ENCODE measurements at regions not wholly inside any gene's neighbourhood (a gene's known extent, or its start where the extent isn't known, plus 50 kb on each side); places are given as distances from the start of the nearest gene placed in this dataset.
"Not testable (repeated sequence)": the region's sequence is repeated elsewhere in the genome, so short reads cannot be mapped to it uniquely, and the experiment has no call there.

DNA sequence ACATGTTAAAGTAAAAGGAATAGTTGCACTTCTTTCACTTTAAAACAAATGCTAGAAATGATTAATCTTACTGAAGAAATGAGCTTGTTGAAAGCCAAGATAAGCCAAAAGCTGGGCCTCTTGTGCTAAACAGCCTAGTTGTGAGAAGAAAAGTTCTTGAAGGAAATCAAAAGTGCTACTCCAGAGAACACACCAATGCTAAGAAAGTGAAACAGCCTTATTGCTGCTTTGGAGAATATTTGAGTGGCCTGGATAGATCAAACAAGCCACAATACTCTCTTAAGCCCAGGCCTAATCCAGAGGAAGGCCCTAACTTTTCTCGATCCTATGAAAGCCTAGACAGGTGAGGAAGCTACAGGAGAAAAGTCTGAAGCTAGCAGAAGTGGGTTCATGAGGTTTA lies 967.9 kb upstream of the INTU start:
- no peak for DNase-seq (ENCODE audit: low read depth)

DNA sequence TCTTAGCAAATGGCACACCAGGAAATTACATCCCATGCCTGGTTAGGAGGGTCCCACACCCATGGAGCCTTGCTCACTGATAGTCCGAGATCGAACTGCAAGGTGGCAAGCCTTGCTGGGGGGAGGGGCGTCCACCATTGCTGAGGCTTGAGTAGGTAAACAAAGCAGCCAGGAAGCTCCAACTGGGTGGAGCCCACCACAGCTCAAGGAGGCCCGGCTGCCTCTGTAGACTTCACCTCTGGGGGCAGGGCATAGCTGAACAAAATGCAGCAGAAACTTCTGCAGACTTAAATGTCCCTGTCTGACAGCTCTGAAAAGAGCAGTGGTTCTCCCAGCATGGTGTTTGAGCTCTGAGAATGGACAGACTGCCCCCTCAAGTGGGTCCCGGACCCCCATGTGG lies 962.7 kb upstream of the INTU start:
- not testable (repeated sequence) for DNase-seq (ENCODE audit: low read depth)

DNA sequence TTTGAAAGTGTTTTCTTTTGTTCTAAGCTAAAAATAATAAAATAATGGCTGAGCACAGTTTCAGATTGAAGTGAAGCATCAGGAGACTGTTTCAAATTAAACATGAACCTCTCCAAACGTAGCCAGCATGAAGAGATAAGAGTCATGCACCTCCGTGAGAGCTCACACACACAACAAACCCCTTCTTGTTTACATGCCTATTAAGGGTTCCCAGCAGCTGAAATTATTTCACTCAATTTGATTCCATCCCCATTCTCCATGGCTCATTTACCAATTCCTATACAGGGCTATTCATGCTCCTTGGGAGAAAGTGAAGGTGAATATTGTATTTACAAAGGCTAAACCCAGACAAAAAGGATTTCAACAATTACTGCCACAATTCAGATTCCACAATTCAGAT lies 954.1 kb upstream of the INTU start:
- no peak for DNase-seq (ENCODE audit: low read depth)

DNA sequence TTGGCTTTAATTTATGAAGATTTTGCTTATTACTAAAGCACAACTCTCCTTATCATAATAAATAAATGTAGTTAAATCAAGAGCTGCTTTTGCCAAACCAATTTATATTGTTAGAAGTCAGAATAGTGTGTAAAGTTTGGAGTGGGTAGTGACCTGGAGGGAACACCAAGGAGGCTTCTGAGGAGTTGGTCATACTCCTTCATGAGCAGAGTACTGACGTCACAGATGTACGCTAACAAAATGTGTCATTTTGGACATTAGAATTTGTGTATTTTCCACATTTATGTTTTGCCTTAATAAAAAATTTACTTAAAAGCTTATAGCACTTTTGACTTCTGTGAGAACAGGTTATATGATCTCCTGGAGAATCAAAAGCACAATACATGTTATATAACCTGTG lies 953.5 kb upstream of the INTU start:
- no peak for DNase-seq (ENCODE audit: low read depth)

DNA sequence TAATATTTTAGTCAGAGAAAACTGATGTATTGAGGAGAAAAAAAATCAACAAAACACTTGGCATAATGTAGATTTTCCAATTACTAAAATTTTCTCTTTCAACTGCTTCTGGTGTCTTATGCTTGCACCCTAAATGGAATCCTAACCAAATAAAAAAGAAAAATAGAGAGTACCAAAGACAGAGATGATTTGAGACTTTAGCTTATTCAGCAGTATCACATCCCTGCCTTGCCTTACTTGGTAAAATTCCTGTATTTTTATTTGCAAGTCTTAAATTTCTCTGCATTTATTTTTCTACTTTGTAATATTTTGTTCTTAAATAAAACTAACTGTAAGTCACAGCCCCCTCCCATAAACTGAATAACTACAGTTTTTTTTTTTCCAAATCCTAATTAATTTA lies 950.5 kb upstream of the INTU start:
- DNase-seq (ENCODE audit: low read depth), result no peak

DNA sequence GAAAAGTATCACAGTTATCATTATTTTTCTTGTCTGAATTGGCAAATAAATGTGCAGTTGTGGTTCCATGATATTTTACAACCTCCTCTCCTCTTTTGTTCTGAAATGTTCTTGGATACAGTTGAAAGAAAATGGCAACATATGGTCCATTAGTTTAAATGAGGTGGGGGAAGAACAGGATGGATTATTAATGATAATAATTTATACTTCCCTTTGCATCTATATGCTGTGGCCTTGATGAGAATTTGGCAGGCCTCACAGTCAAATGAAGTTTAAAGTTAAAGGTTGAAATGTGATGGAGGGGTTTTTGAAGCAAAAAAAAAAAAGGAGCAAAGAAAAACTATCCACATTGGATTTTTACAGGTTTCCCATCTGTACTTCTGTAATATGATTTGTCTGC lies 946.3 kb upstream of the INTU start:
- DNase-seq (ENCODE audit: low read depth), result no peak

DNA sequence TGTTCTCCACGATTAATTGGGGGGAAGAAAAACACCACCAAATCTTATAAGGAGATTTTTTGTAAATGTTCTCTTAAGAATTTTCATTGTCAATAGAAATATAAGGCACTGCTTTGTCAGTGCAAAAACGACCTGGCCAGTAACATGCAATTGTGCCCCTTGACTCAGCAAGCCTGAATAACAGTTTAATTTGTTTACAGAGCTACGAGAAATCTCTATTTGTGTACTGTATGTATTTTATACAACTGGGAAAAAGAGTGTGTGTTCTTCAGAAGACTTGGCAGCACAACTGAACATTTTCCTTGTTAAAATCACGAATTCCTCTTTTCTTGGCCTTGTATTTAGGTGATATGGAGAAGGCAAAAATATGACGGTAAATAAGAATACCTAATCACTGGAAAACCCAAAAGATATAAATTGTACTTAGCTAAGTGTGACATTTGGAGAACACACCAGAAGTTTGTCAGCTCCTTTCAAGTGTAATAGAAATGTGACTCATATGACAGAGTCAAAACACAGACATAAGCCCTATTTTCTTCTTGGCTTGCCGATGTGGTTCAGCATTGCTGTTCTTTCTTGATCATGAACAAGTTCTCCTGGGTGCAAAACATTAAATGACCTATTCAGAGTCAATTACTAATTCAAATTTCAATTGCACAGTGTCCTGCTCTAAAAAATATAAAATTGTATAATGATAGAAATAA lies 945.0 kb upstream of the INTU start:
- DNase-seq (ENCODE audit: low read depth), result peak; percentile 24

DNA sequence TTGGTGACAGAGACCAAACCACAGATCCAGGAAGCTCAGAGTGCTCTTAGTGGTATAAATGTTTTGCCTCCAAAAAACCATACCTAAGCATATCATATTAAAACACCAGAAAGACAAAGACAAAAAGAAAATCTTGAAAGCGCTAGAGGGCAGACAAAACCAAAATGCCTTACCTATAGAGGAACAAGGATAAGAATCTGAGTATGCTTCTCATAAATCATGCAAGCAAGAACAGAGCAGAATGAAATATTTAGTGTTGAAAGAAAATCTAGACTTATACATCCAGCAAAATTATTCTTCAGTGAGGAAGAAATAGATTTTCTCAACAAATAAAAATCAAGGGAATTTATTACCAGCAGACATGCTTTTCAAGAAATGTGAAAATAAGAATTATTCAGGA lies 941.0 kb upstream of the INTU start:
- DNase-seq (ENCODE audit: low read depth), result no peak

DNA sequence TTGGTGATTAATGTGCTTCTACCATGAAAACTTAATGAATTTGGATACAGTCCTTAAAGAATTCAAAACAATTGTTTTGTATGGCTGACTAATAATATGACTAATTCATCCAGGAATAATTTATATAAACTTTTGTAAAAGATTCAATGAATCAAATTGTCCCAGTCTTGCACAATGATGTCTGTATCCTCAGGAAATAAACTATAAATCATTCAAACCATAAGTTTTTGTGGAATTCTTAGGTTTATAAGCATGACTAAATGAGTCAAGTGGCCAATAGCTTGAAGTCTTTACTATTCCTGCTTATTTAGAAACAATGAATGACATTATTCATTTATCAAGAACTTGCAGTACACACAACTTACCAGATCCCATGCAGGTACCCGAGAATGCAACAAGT lies 935.0 kb upstream of the INTU start:
- DNase-seq (ENCODE audit: low read depth), result peak; percentile 87

DNA sequence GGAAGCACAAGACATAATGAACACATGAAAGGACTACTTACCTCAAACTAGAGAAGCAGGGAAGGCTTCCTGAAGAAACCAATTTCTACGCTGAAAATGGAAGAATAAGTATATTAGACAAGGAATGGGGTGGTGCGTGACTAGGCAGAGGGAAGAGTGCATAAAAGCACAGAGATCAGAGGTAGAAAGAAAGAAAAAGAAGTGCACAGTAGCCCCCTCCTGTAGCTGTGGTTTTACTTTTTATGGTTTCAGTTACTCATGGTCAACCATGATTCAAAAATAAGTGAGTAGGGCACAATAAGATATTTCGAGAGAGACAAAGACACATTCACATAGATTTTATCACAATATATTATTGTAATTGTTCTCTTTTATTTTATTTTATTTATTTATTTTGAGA lies 934.5 kb upstream of the INTU start:
- peak; percentile 48 for DNase-seq (ENCODE audit: low read depth)

DNA sequence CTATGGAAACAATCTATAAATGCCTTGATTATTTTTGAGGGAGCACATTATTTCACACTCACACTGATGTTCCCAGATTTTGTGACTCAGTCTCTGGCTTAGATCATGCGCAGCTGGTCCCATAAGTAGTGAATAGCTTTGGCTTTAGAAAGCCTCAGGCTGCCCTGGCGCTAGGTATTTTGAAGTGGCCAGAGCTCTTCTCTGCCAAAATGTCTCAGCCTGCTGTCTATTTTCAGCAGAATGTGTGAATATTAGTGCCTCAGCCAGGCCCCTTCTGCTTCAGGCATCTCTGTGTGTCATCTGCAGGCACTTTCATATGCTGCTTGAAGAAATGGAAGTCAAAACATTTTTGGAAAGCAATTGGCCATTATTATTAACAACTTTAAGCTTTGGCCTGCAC lies 931.0 kb upstream of the INTU start:
- DNase-seq (ENCODE audit: low read depth), result peak; percentile 71

DNA sequence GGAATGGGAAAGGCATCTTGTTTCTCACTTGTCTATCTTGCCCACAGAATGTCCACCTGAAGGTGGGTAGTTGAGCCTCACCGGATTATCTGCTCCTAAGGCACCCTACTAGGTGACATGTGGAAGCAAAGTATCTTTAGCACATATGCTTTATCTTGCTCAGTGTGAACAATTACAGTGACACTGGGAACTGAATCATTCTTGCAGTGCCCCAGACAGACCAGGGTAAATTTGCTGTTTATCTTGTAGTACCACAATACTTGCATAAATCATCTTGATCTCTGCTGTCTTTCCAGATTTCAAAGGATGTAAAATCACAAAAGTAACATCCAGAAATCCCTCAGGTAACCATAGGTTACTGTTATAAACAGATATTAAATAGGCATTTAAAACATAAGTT lies 930.0 kb upstream of the INTU start:
- peak; percentile 22 for DNase-seq (ENCODE audit: low read depth)

DNA sequence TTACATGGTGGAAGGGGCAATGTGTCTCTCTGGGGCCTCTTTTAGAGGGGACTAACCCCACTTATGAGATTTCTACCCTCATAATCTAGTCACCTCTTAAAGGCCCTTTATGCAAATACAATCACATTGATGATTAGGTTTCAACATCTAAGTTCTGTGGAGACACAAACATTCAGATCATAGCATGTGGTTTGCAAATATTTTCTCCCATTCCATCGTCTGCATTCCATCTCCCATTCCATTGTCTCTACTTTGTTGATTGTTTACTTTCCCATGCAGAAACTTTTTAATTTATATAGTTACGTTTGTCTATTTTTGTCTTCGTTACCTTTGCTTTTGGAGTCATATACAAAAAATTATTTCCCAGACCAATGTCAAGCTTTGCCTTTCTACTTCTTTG lies 927.5 kb upstream of the INTU start:
- peak; percentile 43 for DNase-seq (ENCODE audit: low read depth)

DNA sequence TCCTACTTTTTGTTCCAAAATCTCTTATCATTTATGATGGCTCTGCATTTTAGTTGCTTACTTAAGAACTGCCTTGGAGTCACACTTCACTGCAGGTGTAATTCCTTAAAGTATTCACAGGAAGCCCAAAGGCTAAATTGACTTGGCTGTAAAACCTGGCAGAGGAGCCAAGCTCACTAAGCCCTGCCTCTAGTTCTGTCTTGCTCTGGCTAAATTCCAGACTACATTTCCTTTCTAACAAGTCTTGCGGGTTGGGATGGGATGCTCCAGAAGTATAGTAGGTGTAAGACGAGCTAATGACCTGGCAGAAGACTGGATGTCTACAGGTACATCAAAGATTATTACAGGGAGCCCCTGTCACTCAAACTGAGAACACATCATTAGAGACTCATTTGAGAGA lies 924.0 kb upstream of the INTU start:
- peak; percentile 40 for DNase-seq (ENCODE audit: low read depth)

DNA sequence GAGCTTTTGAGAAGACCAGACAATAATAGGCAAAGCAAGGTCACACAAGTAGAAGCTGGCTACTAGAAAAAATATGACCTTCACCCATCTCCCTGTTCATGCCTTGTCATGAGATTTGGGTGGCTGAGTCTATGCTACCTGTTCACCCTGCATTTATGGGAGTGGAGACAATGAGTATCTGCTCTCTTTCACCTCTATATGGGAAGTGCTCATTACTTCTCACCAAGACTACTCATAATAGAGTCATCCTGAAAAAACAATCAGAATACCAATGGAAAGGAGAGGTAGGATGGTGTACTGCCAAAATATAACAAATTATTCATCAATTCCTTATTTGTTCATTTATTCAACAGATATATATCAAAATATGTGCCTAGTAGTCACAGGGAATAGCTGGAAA lies 921.8 kb upstream of the INTU start:
- peak; percentile 9 for DNase-seq (ENCODE audit: low read depth)

DNA sequence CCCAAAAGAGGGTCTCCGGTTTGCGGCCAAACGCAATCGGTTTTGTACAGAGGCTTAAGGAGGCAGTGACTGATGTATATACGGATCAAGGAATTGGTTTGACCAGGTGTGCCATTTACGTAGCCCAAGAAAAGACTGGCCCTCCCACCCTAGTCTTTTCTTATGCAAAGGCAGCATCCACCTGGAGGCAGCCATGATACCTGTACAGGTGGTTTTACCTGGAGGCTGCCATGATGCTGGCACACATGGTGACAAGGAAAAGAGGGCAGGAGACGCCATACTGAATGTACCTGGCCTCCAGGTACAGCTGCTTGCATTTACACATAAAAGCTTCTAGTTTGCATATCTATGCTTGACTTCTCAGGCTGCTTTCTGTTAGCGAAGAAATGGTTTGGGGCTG lies 917.7 kb upstream of the INTU start:
- no peak for DNase-seq (ENCODE audit: low read depth)

DNA sequence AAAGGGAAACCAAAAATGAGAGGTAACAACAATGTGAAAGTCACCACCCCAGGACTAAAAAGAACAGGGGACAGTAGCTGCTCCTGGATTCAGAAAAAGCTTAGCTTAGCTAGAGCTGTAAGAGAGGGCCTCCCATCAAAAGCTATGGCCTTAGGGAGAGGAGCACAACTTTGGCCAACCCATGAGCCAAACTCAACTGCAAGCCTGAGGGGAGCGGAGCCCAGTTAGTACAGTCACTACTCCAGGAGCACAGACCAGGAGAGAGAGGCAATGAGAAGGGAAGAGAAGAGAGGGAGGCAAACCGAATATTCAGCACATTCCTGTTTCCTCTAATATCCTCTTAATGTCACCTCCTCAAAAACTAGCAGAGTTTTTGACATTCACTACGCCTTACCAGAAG lies 917.1 kb upstream of the INTU start:
- DNase-seq (ENCODE audit: low read depth), result no peak

DNA sequence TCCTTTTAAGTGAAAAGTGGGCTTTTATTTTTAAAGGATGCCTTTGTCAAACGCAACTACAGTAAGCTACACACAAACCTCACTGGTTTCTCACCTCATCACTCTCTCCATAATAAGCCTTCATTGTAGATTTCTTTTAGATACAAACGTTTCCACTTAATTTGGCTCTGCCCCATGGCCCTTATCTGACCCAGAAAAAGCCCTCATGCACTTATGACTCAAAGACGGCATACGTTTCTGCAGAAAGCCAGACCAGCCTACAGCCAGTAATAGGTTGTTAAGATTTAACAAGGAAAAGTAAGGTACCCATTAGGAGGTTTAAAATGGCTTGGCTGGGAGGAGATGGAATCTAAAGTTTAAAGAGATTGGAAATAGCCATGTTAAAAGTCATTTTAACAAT lies 914.6 kb upstream of the INTU start:
- peak; percentile 45 for DNase-seq (ENCODE audit: low read depth)

DNA sequence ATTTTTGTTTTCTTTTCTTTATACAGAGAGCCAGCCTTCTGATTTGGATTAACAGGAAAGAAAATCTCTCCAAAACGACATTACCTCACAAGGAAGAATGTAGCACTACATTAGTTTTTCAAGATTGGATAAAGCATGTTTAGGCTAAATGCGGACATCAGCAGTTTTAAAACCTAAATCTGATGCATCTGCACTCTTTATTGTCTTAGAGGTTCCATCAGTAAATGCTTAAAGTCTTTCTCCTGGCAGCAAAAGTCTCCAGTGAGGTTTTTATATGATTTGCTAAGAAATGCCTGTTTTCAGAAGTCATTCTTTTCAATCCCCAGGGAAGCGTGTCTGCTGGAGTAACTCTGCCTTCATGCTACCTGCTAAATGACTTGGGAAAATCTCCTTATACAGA lies 912.9 kb upstream of the INTU start:
- DNase-seq (ENCODE audit: low read depth), result no peak

DNA sequence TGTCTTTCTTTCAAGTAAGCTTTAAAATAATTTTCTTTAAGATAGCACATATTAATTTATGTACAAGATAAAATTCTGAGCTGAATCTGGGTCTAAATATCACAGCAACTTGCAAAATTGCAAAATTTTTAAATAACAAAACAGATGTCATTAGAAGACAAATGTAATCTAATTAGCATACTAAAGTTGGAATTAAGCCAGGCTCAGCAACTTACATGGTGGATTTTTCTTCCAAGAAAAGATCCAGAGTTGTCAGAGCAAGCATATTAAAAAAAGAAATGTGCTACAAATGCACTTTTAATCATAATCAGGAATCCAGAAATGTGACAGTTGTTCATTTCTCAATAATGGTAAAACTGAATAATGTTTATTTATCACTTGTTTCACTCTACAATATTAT lies 906.9 kb upstream of the INTU start:
- DNase-seq (ENCODE audit: low read depth), result no peak

DNA sequence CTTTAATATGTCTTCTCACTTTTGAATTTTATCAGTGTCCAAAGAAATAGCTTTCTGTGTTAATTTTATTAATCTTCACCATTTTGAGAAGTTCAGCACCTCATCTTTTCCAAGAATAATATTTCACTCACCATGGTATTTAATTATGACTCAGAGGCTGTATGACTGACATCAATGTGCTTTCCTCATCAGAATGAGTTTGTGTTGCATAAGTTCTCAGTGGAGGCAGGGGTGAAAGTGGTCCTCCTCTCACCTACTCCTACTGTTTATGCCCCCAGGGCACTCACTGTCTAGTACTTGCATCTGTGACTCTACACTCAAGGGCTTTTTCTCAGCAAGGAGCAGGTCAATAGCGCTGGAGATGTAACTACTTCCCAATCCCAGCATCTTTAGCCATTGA lies 905.3 kb upstream of the INTU start:
- peak; percentile 62 for DNase-seq (ENCODE audit: low read depth)

DNA sequence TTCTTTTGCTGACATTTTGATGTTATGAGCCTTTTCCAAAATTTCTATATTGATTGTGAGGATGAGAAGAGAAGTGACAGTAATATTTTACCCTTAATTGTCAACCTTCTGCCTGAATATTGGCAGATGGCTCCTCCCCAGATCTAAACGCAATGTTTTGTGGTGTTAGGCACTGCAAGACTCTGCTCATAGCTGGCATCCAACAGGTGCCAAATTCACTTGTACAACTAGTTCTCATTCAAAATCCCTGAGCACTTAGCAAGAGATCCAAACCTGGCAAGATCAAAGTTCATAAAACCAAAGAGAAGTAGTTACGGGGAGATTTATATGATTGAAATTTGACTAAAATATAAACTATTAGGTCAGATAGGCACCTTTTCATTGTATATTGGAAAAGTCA lies 901.7 kb upstream of the INTU start:
- DNase-seq (ENCODE audit: low read depth), result no peak

DNA sequence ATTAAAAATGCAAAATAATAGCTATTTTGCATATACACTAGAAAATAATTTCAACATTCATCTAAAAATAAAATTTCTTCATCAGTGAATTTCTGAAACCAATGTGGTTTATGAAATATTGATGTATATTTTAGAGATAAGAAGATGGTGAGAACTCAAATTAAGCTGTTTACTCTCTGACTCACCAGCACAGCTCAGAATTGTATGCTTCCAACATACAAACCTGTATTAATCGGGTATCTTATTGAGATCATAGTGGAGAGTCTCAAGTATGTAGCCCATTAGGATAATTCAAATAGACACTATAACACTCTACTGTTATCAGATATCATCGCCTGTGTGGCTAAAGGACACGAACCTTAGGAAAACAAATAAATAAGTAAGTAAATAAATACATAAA lies 899.5 kb upstream of the INTU start:
- DNase-seq (ENCODE audit: low read depth), result no peak

DNA sequence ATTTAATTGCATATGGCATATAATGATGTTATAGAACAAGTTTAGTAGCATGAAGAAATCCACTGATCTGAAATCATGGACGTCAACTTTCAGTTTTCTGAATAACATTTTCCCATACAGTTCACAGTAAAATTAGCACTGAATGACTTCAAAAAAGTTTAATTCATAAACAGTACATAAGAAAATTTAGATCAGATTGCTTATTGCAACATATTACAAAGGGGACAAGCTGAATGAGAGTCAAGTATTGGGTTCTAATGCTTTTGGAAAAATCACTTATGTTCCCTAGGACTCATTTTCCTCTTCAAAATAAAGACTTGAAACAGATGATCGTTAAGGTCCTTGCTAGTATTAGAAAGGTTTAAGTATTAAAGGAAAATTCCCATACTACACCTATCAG lies 898.3 kb upstream of the INTU start:
- DNase-seq (ENCODE audit: low read depth), result no peak
